Cardiac fibroblast (primary cell): ENCODE measurements at regions not wholly inside any gene's neighbourhood (a gene's known extent, or its start where the extent isn't known, plus 50 kb on each side); places are given as distances from the start of the nearest gene placed in this dataset.

ENCODE experiments used
- DNase-seq, 2 donors: peaks; one replicate each; pipeline versions ENCODE4 v3.0.0 to v3.0.0-alpha.2; 2010; ENCODE audit warnings: low read depth in 2 of 2
- H3K4me3 ChIP-seq, 2 donors: replicated peaks in 1 of 2; 1 replicate in 1 of 2; 2 replicates in 1 of 2; pipeline ENCODE4 v1.5.1; 2011; ENCODE audit warnings: low read depth in 2 of 2, low read length in 2 of 2, mild to moderate bottlenecking in 2 of 2, moderate library complexity in 1 of 2
- TF ChIP-seq, protein P1 (sequence below): IDR thresholded peaks from one replicate; pipeline ENCODE4 v1.5.1; 2011; ENCODE audit warnings: low read depth, mild to moderate bottlenecking, low read length, inconsistent platforms

DNA sequence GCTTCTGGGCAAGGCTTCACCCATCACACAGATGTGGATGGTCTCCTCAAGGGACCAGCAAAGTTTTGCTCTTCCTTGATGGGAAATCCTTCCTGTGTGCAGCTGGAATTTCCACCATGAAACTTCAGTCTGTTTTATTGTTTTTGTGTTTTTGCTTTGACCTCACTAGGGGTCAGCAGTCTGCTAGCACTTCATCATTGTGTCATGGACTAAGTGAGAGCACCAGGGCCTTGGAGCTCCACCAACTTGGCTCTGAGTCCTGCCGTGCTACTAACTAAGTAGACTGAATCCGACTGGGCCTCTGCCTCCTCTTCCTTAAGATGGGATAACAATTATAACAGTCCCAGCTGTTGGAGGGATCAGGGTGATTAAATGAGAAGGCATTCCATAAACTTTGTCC is 305.8 kb upstream of the NCAM1 start:
- H3K4me3 ChIP-seq, result no peak overlapping the region
- TF ChIP-seq, protein P1, sequence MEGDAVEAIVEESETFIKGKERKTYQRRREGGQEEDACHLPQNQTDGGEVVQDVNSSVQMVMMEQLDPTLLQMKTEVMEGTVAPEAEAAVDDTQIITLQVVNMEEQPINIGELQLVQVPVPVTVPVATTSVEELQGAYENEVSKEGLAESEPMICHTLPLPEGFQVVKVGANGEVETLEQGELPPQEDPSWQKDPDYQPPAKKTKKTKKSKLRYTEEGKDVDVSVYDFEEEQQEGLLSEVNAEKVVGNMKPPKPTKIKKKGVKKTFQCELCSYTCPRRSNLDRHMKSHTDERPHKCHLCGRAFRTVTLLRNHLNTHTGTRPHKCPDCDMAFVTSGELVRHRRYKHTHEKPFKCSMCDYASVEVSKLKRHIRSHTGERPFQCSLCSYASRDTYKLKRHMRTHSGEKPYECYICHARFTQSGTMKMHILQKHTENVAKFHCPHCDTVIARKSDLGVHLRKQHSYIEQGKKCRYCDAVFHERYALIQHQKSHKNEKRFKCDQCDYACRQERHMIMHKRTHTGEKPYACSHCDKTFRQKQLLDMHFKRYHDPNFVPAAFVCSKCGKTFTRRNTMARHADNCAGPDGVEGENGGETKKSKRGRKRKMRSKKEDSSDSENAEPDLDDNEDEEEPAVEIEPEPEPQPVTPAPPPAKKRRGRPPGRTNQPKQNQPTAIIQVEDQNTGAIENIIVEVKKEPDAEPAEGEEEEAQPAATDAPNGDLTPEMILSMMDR, result no peak
- peak; percentile 65 to 86 for DNase-seq

DNA sequence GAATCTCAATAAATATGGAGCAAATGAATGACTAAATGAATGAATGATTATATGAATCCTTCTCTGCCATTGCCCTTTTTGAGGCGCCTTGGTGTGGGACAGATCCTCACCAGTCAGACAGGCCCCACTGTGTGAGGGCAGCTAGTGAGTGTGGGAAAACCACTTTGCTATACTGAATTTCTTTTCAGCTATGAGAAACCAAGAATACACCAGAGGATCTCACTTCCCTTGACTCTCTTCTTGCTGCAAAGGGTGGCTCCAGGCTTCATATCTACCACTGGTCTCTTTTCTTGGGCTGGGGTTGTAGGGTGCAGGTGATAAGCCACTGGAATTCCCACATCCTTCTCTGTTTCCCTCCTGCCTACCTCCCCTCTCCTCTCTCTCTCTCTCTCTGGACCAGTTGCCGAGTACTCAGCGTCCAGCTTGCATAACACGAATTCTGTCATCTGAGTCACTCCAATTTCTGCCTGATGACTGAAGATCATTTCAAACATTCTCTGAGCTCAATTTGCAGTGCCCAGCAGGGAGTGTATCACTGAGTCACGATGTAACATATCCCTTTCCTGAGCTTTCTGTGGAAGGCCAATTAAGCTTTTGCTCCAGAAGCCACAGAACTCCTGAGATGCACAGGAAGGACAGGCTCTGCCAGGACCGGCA is 304.3 kb upstream of the NCAM1 start:
- peak; percentile 25 to 75 for DNase-seq
- no peak overlapping the region for H3K4me3 ChIP-seq
- TF ChIP-seq, protein P1, result no peak

DNA sequence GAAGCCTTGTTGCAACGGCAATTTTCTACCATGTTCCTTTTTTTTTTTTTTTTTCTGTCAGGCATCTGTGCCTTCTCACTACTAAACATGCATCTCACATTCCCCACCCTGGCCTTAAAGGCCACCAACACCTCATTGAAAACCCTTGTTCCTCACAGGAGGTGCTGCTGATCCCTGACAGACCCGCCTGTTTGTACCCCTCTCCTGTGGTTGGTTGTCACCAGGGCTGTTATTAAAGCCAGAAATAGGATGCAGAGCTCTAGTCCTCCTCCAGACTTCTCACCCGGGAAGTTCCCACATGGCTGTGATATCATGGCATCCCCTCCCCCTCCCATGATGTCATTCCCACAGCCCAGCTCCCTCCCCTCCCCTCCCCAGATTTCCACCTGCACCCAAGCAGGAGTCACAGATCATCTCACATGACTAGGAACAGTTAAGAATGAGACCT is 302.8 kb upstream of the NCAM1 start:
- TF ChIP-seq, protein P1, result no peak
- no peak overlapping the region for H3K4me3 ChIP-seq
- DNase-seq, result peak in 1 of 2 donors; percentile 7

DNA sequence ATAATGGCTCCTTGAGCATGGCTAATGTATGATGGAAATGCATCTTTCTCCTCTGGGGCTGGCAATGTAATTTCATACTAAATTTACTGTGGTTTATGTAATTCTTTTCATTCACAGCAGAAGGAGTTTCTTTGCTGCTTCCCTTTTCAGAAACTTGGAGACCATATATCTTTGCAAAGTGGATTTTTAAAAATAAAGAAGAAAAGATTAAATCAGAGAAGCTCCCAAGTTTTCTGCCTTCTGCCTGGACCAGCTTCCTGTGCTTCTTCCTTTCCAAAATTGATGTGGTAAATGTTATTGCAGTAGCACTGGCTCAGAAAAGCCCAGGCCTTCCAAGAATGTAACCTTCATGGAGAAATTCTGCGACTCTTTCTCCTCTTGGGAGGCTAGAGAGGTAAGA is 300.1 kb upstream of the NCAM1 start:
- no peak overlapping the region for H3K4me3 ChIP-seq
- TF ChIP-seq, protein P1, result no peak
- DNase-seq, result no peak

DNA sequence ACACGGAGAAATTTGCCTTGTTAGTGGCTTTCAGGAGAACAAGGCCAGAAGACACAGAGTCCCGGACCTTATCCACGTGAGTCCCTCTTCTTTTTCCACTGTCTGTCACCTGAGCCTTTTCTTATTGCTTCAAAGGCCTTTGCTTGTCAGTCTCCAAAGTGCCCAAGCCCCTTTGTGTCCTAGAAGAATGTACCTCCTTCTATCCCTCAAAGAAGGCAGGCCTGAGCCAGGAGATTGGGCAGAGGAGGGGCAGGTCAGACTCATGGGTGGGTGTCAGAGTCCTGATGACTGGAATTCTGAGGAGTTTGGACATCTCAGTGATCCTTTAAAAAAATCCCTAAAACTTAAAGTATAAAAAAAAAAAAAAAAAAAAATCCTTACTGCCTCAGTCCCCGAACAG is 299.6 kb upstream of the NCAM1 start:
- DNase-seq, result no peak
- no peak overlapping the region for H3K4me3 ChIP-seq

DNA sequence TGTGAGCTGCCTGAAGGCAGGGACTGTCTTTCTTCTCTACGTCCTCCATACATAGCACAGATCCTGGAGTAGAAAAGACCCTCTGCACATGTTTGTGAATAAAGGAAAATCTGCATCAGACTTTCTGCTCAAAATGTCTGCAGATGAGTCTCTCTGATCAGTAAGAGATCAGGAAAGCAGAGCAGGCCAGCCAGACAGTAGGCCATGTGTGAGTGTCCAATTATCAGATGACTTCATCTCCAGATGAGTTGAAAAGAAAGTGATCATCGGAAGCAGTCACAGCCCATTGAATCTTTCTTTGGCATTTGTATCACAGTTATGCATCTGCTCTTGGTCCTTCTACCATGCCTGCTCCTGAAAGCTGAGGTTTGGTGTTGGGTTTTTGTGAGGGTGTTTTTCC is 298.7 kb upstream of the NCAM1 start:
- H3K4me3 ChIP-seq, result no peak overlapping the region
- TF ChIP-seq, protein P1, result no peak
- no peak for DNase-seq

More for the DNA sequence above, 299.6 kb upstream of the NCAM1 start:
- TF ChIP-seq, protein P1, result no peak
